ENCODE measurements at regions not wholly inside any gene's neighbourhood (a gene's known extent, or its start where the extent isn't known, plus 50 kb on each side); places are given as distances from the start of the nearest gene placed in this dataset.

DNA sequence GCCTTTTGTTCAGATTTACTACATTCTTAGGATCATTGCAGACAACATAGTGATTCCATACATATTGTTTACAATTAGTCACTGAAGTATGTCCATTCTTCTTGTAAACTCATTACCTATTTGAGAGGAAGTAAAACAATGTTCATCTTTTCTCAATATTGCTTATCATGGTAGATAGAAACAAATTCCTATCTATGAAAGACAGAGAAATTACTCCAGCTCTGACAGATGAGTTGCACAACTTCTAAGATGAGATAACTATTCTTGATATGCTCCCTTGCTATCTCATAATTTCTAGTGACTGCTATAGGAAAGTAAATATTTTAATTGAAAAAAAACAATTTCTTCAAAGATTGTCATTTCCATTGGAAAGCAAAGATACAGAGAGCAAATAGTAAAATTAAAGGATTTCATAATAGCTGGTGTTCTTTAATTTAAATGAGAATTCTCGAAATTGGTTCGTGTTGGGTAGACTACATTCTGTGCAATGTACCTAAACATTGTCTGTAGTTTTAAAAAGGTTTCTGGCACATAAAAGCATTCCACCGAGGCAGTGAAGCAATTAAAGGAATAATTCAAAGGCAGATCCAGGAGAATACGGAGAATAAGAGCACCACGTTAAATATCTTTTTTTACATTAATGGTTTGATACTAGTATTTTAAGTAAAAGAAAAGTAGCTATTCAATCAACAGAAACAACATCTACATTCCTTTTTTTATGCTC is 1029.1 kb upstream of the ACO1 start:
- Histone ChIP-seq H3K4me3 (ENCODE audit: low read depth, low read length) (no peak overlapping the region), H3K27me3 (no peaks in the 10 kb centered on the region), H3K4me1 (peaks cover 5% of the 10 kb centered on the region), H3K36me3 (no peaks in the 10 kb centered on the region), H3K9me3 (no peaks in the 10 kb centered on the region)
- no peak for DNase-seq
- TF ChIP-seq, protein P1, sequence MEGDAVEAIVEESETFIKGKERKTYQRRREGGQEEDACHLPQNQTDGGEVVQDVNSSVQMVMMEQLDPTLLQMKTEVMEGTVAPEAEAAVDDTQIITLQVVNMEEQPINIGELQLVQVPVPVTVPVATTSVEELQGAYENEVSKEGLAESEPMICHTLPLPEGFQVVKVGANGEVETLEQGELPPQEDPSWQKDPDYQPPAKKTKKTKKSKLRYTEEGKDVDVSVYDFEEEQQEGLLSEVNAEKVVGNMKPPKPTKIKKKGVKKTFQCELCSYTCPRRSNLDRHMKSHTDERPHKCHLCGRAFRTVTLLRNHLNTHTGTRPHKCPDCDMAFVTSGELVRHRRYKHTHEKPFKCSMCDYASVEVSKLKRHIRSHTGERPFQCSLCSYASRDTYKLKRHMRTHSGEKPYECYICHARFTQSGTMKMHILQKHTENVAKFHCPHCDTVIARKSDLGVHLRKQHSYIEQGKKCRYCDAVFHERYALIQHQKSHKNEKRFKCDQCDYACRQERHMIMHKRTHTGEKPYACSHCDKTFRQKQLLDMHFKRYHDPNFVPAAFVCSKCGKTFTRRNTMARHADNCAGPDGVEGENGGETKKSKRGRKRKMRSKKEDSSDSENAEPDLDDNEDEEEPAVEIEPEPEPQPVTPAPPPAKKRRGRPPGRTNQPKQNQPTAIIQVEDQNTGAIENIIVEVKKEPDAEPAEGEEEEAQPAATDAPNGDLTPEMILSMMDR (IDR thresholded peaks at IDR 0.05; ENCODE audit: low read depth, low read length): no peak

DNA sequence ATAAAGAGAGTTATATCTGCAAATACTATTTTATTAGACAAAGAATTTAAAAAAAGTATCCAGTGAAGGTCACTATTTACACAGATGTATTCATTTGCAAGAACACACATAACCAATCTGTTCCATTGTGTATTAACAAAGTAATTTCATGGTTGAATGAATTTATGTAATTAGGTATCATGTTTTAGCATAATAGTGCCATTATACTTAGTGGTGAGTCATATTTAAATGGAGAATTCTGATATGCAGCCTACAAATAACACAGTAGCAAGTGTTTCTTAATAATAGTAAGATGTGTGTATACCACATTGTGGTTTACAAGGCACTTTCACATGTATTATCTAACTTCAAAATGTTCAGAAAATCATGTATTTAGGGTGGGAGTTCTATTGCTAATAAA is 1028.5 kb upstream of the ACO1 start:
- TF ChIP-seq, protein P1 (IDR thresholded peaks at IDR 0.05; ENCODE audit: low read depth, low read length): no peak
- Histone ChIP-seq H3K4me1 (peaks cover 5% of the 10 kb centered on the region), H3K36me3 (no peaks in the 10 kb centered on the region), H3K9me3 (no peaks in the 10 kb centered on the region), H3K4me3 (ENCODE audit: low read depth, low read length) (no peak overlapping the region), H3K27me3 (no peaks in the 10 kb centered on the region)
- no peak for DNase-seq

DNA sequence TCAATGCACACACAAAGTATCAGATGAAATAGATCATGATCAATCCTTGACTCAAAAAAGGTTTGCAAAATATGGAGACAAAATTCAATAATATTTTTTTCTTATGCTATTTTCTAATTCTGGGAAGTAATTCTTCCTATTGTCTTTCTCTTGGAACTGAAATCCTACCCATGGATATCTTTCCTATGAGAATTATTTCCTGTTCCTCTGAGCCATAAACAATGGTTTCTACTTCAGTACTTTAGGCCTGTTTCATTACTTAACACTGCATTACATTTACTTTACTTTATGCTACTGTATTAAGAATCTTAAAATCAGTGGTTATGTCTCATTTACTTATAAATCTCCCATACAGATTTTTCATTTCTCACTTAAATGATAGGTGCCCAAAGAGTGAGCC is 1025.4 kb upstream of the ACO1 start:
- H3K36me3 ChIP-seq: no peaks in the 10 kb centered on the region
- TF ChIP-seq, protein P1 (IDR thresholded peaks at IDR 0.05; ENCODE audit: low read depth, low read length): no peak
- DNase-seq: no peak

DNA sequence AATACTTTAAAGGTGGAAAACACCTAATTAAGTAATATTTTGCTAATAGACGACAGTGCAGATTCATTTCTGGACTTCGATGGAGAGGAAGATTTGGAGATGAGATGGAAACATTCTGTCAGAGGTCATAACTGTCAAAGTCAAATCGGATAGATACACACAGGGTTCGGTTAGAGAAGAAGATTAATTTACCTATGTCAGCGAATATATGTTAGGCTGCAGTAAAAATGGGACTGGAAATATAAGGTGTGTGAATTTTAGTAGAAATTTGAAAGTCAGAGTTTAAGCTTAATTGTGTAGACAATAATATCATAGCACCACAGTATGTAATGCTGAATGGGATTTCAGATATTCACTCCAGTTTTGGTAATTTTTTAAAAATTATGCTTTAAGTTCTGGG is 1020.3 kb upstream of the ACO1 start:
- TF ChIP-seq, protein P1 (IDR thresholded peaks at IDR 0.05; ENCODE audit: low read depth, low read length): no peak
- Histone ChIP-seq H3K9me3 (no peaks in the 10 kb centered on the region), H3K4me1 (no peaks in the 10 kb centered on the region), H3K4me3 (ENCODE audit: low read depth, low read length) (no peak overlapping the region), H3K27me3 (no peaks in the 10 kb centered on the region), H3K36me3 (no peaks in the 10 kb centered on the region)
- no peak for DNase-seq

More for the DNA sequence above, 1025.4 kb upstream of the ACO1 start:
- Histone ChIP-seq H3K27me3 (no peaks in the 10 kb centered on the region), H3K4me3 (ENCODE audit: low read depth, low read length) (no peak overlapping the region), H3K9me3 (no peaks in the 10 kb centered on the region), H3K4me1 (peaks cover 5% of the 10 kb centered on the region)

DNA sequence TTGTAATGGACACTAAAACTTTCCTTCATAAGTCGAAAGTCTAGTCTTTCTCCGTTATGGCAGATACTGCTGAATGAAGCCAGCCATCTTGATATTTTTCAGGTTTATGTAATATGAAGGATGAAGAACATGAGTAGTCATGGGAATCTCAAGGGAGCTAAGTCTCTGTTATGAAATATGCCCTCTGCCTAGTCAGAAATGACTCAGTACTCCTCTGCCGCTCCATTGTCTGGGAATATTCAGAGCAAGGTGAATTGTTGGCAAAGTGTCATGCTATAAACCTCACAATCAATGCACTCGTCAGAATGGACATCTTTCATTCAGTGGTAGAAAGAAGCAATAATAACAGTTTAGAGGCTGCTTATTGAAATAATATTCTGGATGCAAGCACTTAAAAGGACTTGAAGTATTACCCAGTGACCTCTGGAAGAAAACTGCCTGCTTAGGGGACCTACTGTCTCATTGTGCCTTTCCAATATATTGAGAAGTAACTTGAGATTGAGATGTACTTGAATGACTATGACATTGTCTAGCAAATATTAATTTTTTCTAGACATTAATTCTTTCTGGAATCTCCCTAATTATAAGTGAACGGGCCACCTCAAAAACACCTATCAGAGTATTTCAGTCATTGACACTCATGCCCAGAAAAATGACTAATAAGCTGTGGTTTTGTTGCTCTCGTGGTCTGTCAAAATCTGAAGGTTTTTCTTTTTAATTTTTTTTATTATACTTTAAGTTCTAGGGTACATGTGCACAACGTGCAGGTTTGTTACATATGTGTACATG is 1011.5 kb upstream of the ACO1 start:
- H3K4me1 ChIP-seq: no peaks in the 10 kb centered on the region
- no peaks in the 10 kb centered on the region for H3K27me3 ChIP-seq
- TF ChIP-seq, protein P1 (IDR thresholded peaks at IDR 0.05; ENCODE audit: low read depth, low read length): no peak
- H3K9me3 ChIP-seq: no peaks in the 10 kb centered on the region
- H3K4me3 ChIP-seq (ENCODE audit: low read depth, low read length): no peak overlapping the region
- DNase-seq: no peak
- H3K36me3 ChIP-seq: no peaks in the 10 kb centered on the region

DNA sequence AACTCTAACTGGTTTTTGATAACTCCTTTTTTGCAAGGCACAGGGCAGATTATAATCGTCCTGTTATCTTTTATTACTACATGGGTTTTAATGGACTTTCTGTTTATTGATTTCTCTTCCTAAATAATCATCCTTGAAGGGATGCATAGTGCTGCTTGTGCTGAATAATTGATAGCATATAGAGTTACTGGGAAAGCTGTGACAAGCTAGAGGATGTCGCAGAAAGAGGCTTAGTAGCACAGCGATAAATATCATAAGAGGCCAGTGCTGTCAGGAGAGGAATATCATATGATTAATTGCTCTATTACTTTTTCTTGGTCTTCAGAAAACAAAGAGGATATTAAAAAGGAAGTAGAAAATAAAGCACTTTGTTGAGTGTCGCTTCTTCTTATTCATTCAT is 1007.1 kb upstream of the ACO1 start:
- DNase-seq: no peak
- Histone ChIP-seq H3K9me3 (no peaks in the 10 kb centered on the region), H3K4me3 (ENCODE audit: low read depth, low read length) (no peak overlapping the region), H3K4me1 (no peaks in the 10 kb centered on the region), H3K27me3 (no peaks in the 10 kb centered on the region), H3K36me3 (no peaks in the 10 kb centered on the region)
- TF ChIP-seq, protein P1 (IDR thresholded peaks at IDR 0.05; ENCODE audit: low read depth, low read length): no peak
